NCI-H1417 (cell line): ENCODE measurements at regions not wholly inside any gene's neighbourhood (a gene's known extent, or its start where the extent isn't known, plus 50 kb on each side); places are given as distances from the start of the nearest gene placed in this dataset.
"Not testable (repeated sequence)": the region's sequence is repeated elsewhere in the genome, so short reads cannot be mapped to it uniquely, and the experiment has no call there.

Experiments used
- DNase-seq, 3 experiments: peaks; one replicate each; lab custom pipeline; 2025; lab: John Stamatoyannopoulos, UW

DNA sequence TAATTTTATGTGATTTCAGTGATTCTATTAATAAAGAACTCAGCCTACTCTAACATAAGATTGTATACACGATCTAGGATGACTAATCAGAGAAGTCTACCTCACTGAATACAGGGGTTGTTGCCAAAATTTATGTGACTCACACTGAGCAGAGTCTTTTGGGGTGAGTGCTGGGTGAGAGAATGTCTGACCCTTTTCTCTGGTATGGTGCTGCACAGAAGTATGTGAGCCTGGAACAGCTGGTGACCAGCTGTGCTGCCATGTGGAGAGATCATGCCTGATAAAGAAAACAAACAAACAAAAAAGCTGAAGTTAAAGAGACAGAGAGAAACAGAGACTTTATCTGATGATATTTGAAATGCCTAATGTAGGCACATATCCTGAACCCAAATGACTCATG lies 618.1 kb upstream of the GRIA3 start:
- DNase-seq, result no peak

DNA sequence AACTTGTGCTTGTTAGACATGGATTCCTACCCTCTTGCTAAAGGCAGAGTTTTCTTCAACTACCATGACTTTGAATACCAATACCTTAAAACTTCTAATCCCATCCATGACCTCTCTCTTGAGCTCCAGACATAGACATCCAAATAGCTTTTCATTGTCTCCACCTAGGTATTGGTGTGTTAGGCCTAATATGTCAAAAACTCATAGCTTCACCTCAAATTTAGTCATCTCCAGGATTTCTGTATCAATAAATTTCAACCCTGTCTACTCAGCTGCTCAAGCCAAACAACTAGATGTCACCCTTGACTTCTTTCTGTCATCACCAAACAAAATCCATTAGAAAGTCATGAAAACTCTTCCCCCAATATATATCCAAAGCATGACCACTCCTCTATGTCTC lies 617.7 kb upstream of the GRIA3 start:
- no peak for DNase-seq

DNA sequence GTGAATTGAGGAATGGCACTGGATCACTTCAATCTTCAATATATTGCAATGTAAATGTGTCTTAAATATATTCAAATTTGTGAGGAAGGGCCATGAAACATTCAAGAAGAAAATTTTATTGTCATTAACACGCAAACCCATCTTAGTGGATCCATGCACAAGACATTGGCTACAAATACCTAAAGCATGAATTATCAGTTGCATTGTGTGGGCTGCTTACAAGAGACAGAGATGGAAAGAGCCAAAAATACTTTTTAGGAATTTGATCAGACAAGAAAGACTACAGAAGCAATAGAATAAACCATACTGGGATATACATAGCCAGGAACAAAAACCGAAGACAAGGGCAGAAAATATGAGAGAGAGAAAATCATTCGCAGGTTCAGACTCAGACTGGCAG lies 616.2 kb upstream of the GRIA3 start:
- no peak for DNase-seq

DNA sequence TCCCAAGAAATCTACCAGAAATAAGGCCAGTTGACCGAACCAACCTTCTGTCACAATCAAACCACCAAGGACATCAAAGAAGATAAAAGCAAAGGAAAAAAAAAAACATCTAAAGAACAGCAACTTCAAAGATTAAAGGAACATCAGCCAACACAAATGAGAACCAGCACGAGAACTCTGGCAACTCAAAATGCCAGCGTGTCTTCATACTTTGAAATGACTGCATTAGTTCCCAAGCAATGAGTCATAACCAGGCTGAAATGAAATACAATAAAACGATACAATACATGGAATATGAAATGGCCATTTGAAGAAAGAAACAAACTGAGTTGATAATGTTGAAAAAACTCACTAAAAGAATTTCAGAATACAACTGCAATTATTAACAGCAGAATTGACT lies 611.6 kb upstream of the GRIA3 start:
- DNase-seq, result no peak

DNA sequence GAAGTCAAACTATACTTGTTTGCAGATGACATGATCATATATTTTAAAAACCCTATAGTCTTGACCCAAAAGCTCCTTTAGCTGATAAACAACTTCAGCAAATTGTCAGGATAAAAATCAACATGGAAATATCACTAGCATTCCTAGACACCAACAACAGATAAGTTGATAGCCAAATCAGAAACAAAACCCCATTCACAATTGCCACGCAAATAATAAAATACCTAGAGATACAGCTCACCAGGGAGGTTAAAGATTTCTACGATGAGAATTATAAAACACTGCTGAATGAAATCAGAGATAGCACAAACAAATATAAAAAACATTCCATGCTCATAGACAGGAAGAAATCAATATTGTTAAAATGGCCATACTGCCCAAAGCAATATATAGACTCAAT lies 605.0 kb upstream of the GRIA3 start:
- no peak for DNase-seq

DNA sequence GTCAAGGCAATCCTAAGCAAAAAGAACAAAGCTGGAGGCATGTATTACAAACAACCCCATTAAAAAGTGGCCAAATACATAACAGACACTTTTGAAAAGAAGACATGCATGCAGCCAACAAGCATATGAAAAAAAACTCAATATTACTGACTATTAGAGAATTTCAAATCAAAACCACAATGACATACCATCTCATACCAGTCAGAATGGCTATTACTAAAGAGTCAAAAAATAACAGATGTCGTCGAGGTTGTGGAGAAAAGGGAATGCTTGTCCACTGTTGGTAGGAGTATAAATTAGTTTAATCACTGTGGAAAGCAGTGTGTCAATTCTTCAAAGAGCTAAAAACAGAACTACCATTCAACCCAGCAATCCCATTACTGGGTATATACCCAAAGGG lies 604.6 kb upstream of the GRIA3 start:
- DNase-seq, result no peak

DNA sequence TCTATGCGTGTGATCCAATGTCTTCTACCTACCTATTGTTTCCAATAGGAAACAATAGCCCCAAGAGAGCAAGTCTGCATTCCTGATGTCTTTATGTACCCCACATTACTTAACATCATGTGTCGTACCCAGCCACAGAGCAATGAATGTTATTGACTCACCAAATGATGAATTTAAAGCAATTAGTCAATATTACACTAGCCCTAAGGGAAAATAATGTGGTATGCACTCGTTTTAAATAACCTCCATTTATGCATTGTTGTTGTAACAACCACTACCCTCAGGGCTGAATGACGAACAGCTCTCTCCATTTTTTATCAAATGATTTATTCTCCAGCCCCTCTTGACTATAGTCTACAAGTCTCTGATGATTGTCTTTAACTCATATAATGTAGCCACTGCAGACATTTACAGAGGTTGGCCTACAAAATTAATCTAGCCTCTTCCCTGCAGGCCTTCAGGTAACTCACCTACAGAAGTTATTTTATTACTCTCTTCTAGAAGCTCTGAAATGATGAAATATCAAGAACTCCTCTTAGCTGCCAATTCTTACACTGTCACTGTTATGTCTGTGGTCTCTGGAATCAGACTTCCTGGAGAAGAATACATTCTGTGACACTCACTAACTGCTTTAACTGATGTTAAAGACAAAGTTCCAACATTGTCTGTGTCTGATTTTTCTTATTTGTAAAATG lies 601.7 kb upstream of the GRIA3 start:
- DNase-seq, result peak in 1 of 3 experiments; percentile 65

DNA sequence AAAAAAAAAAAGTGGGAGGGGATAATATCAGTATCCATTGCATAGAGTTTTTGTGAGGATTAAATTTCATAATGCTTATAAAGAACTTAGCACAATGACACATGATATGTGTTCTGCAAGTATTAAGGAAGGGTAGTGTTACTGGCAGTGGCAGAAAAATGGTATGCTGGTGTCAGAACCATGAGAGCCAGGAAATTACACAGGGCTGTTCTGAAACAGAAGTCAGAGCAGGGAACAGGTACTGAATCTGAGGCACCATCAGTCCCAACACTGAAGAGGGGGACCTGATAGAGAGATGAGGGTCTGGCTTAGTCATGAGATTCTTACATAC lies 601.1 kb upstream of the GRIA3 start:
- DNase-seq, result no peak

DNA sequence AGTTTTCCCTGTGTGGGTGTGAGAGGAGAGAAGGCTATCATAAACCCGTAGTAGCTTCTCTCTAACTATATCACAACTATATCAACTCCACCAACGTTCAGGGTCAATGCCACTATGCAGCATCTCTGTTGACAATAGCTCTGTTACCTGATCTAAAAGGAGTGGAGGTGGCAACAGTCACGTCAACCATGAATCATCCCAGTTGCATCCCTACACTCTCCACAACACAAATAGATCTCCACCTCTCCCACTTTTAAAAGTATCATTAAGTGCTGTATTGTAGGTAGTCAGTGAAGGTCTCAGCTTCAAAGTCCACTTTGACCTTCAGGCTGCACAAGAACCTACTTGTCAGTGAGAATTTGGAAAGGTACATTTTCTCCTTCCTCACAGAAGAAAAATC lies 600.5 kb upstream of the GRIA3 start:
- no peak for DNase-seq

DNA sequence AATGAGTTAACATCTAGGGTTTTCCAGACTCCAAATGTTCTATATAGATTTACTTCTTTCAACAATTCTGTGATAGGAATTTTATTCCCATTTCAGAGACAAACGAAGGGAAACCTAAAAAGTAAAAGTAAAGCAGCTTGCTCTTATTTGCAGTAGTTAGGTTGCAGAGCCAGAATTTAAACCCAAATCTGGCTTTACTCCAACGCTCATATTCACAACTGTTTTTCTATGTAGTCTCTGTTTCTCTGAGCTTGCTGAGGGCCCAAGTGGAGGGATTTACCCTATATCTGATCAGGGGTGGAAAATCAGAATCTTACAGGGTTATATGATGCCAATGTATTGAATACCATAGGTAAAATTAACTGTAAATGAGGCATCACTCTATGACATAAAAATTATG lies 599.1 kb upstream of the GRIA3 start:
- no peak for DNase-seq

DNA sequence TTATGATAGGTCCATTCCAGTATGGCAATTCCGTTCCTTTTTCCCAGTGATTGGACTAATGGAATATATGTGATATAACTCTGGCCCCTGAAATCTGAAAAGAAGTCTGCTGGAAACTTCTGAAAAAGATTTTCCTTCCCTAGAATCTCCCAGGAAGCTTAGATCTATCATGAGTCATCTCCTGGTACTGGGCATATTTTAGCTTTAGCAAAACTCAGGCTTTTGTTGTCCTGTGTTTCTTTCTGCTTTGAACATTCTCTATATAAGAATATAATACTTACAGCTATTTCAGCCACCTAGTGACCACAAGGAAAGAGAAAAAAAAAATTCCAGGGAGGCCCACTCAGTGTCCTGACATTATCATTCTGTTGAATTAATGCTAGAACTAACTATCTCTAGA lies 597.2 kb upstream of the GRIA3 start:
- no peak for DNase-seq

DNA sequence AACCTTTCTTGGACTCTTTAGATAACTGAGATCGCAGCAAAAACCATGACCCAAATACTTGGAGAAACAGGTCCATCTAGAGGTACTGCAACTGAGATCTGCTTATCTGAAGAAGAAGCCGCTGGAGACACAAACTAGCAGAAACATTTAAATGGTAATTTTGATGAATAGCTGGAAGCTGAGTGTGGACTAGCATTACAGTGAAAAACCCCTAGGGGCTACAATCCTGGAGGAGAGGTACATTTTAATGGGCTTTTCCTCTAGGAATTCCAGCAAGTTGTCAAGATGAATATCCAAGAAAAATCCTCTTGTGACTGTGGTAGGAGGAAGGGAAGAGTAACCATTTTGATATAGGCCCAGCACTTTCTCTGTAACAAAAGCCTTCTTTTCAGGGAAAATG lies 592.5 kb upstream of the GRIA3 start:
- DNase-seq, result no peak

DNA sequence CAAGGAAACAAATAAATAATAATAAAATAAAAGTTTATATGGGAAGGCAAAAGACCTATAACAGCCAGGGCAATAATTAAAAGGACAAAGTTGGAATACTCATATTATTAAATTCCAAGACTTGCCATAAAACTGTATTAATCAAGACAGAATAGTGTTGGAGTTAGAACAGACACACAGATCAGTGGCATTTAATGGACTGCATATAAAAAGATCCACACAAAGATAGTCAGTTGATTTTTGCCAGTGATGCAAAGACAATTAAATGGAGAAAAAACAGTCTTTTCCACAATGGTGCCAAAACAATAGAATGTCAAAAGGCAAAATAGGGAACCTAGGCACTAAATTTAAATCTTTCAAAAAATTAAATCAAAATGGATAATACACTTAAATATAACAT lies 587.1 kb upstream of the GRIA3 start:
- DNase-seq, result no peak

DNA sequence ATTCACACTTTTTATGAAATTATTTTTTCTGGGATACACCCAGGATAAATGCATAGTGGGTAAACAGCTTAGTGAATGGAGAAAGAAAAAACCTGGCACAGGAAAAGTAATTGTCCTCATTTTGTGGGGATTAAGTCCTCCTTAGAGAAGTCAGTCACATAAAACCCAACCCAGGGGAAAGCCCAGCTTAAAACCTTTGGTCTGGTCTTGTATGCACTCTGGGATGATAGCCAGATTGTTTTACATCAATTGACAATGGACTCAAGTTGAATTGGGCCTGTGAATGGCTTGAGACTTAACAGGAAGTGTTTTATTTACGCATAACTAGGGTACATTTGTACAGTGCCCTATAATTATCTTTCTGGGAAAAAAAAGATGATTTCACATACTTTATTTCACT lies 561.3 kb upstream of the GRIA3 start:
- peak in 1 of 3 experiments; percentile 38 for DNase-seq

DNA sequence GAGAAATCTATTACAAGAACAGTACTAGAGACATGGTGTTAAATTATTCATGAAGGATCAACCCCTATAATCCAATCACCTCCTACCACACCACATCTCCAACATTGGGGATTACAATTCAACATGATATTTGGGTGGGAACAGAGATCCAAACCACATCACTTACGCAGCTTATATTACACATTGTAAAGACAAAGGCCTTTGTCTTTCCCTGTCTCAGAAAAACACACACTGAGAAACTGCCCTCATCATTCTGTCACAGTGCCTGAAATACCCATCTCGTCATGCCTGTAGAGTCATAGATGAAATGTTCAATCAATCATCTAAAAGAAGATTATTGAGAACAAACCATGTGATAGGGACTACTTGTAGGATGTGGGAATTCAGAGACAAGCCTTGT lies 558.8 kb upstream of the GRIA3 start:
- no peak for DNase-seq

DNA sequence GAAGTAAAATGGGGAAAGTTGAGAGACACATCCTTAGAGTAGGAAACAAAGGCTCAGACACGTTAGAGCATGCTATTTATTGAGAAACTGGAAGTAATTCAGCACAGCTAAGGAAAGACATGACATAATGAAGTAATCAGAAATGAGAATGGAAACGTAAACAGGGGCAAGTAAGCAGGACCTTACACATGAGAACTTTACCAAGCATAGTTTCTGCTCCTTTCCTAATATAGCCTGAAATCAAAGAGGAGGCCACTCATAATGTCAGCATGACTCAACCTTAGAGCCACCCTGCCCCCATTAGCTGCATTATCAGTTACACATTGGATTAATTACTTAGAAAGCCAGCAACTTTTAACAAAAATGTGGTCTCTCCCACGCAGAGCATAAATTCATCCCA lies 558.3 kb upstream of the GRIA3 start:
- peak in 2 of 3 experiments; percentile 52 to 69 for DNase-seq

DNA sequence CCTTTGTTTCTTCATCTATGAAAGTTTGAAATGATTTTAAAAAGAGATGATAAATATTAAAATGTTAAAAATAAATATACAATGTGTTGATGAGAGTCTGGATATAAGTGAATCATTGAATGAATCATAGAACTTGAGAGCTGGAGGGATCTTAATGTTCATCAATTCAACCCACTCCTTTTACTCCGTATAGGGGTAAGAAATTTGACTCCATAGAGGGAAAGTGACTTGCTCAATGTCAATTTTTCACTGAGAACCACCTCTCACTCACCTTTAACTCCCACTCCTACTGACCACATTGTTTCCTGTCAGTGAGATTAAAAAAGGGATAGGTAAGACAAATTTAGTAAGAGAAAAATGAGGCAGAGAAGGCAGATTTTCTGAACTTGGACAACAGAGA lies 557.2 kb upstream of the GRIA3 start:
- no peak for DNase-seq

DNA sequence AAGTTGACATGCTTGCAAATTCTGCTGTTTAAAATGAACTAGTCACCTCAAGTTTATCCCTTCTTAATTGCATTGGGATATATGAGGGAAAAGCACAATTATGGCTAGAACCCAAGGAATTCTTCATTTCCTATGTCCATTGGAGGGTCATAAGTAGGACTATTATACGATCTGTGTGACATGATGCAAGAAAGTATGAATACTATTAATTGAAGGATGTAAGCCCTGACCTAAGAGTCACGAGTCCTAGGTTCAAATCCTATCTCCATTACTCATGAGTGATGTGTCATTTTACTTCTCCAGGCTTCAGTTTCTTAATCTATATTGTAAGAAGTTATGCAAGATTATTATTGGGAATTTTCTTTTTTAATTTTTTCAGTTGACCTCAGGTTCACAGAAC lies 542.9 kb upstream of the GRIA3 start:
- no peak for DNase-seq

DNA sequence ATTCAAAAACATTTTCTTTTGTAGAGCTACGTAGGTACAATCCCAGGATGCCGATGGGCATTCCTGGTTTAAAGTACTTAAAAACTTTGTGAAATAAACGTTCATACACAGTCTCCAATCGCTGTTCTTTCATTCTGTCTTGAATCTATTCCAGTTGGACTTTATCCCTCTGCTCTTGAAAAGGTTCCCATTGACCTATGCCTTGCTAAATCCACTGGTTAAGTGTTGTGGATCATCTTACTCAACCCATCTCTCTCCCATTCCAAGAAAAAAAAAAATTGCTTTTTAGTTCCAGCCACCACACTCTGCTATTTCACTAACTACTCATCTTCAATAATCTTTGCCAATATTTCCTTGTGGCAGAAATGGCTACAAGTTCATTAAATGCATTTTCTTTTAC lies 542.3 kb upstream of the GRIA3 start:
- DNase-seq, result no peak

DNA sequence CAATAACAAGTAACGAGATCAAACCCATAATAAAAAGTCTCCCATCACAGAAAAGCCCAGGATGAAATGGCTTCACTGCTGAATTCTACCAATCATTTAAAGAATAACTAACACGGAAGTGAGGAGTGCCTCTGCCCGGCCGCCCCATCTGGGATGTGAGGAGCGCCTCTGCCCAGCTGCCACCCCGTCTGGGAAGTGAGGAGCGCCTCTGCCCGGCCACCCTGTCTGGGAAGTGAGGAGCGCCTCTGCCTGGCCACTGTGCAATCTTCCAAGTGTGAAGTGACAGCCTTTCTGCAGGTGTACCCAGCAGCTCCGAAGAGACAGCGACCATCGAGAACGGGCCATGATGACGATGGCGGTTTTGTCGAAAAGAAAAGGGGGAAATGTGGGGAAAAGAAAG lies 528.8 kb upstream of the GRIA3 start:
- not testable (repeated sequence) for DNase-seq

DNA sequence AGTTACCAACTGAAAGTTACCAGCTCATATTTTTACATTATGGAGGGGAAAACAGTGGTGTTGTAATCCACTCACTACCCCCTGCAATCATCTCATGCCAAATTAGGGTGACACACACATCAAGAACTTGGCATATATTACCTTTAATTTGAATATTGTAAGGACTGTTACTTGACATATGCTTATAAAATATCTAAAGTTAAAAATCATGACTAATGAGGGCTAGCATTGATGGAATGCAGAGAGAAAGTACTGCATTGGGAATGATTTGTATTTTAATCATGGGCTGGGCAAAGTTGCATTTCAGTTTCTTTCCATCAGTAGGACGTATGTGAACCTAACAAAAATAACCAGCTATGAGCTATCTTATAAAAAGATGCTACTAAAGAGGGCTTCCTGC lies 517.5 kb upstream of the GRIA3 start:
- no peak for DNase-seq

DNA sequence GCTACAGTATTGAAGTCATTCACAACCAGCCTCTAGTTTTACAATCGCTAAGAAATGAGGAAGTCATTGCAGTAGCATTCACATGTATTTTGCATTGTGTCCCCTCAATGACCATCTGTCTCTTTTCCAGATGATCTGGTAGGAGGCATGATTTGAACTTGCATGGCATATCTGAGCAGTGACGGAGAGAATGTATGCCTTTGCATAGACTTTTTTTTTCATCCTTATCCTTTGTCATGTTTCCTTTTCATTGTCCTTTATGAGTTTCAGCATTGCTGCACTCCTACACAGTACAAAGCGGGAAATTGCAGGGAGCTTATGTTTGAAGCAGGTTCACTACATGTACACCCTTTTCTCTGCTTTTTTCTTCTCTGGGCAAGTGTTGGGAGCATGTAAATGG lies 516.4 kb upstream of the GRIA3 start:
- no peak for DNase-seq

DNA sequence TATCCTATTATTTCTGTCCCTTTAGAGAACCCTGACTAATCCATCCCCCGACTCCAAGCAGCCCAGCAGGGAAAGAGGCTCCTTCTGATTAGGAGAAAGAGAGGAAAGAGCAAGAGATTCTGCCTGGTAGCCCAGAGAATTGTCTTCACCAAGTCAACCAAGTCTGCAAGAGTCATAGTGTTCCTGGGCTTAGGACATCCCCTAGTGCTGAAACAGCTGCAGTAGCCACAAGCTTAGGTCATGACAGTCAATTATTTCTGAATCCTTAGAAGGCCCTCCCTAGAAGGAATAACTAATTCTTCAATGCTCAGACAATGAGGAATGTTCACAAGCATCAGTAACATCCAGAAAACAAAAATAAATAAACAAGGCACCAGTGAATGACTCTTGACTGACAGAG lies 480.3 kb upstream of the GRIA3 start:
- no peak for DNase-seq

DNA sequence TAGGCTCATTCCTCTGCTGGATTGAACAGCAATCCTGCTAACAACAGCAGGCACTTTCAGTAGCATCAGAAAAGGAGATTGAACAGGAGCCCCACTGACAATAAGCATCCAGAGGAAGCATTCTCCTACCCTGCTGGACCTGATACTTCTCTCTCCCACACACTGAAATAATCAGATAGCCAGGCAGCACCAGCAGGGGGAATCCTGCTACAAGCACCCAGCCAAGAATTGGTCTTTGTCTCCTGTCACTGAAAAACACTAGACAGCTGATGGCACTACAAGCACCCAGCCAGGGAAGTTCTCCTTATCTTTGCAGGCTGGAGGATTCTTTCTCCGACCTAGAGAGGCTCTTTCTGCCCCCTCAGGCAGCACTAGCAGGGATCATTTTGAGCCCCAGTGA lies 444.3 kb upstream of the GRIA3 start:
- DNase-seq, result peak in 1 of 3 experiments; percentile 13

DNA sequence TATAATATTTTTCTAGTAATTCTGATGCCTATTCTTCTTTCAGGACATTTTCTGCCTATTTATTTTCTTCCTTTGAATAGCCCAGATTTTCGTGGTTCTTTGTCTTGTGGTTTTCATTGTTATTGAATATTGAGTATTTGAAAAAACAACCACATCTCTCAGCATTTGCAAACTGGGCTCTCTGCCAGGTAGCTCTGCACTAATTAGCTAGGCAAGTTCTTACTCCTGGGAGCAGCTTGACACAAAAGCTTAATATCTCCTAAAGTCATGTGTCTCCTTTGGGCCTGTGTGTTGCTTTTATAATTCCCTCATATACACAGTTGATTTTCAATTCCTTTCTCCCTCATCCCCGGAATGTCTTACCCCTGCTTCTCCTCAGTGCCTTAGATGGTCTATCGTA lies 413.5 kb upstream of the GRIA3 start:
- peak in 1 of 3 experiments; percentile 66 for DNase-seq
